ENCODE measurements at regions not wholly inside any gene's neighbourhood (a gene's known extent, or its start where the extent isn't known, plus 50 kb on each side); places are given as distances from the start of the nearest gene placed in this dataset.

- Mint-ChIP-seq H3K36me3 (no peaks in the 10 kb centered on the region), H3K27me3 (no peaks in the 10 kb centered on the region), H3K4me3 (no peak overlapping the region), H3K27ac (no peak overlapping the region), H3K4me1 (no peaks in the 10 kb centered on the region), H3K9me3 (peaks cover 11 to 26% (median 18%) of the 10 kb centered on the region in 3 donors)
- ATAC-seq (replicated peaks in 1 of 4) = no peak
- CTCF ChIA-PET = no interaction called here
- WGBS (ENCODE audit: insufficient coverage) = 92% methylated on average over 11 of the region's 16 CpGs
- no peaks in the 10 kb centered on the region for H3K36me3 ChIP-seq (ENCODE audit: control insufficient read depth in 2 of 2, extremely low read depth in 1 of 2, insufficient read depth in 1 of 2, low read length in 1 of 2)
- no peak overlapping the region for H3K27ac ChIP-seq (ENCODE audit: low read length)
- H3K4me1 ChIP-seq (ENCODE audit: control insufficient read depth in 1 of 2, extremely low read depth in 1 of 2, insufficient read depth in 2 of 2, low read length in 2 of 2) = no peaks in the 10 kb centered on the region
- no peaks in the 10 kb centered on the region for H3K9me3 ChIP-seq
- POLR2A ChIA-PET = no interaction called here
- no peak overlapping the region for H3K4me3 ChIP-seq (ENCODE audit: control insufficient read depth in 1 of 2, extremely low read depth in 1 of 2, low read length in 1 of 2)
- DNase-seq = no peak
- H3K27me3 ChIP-seq (replicated peaks in 1 of 2; ENCODE audit: control insufficient read depth in 2 of 2, extremely low read depth in 1 of 2, insufficient read depth in 2 of 2, low read length in 1 of 2) = no peaks in the 10 kb centered on the region
Measured at GRCh38 chr4:189098932-189099696, 841.6 kb upstream of the FRG1 start.

DNA sequence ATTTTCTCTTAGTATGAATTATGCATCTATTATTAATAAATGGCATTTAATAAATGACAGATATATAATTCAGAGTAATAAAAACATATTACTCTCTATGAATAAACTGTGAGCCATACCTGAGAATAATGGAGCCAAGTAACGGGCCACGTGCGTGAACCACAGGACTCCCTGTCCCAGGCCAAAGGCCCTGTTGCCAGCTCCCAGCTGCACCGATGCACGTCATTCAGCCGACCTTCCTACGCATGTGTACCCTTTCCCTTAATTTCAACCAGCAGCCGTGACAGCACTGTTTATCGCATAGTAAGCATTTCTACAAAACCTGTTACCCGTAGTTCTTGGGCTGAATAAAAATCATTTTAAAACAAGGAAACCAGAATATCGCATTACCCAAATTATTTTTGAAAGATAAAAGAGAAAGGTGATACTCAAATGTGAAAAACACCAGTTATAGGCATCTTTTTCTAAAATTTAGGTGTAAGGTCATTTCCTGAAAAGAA is 827.2 kb upstream of the FRG1 start:
- ATAC-seq (replicated peaks in 1 of 4) (no peak), DNase-seq (no peak)
- CTCF ChIA-PET = no interaction called here
- no peak overlapping the region for H3K4me3 Mint-ChIP-seq
- H3K4me1 Mint-ChIP-seq = no peaks in the 10 kb centered on the region
- Histone ChIP-seq H3K27me3 (replicated peaks in 1 of 2; ENCODE audit: control insufficient read depth in 2 of 2, extremely low read depth in 1 of 2, insufficient read depth in 2 of 2, low read length in 1 of 2) (no peaks in the 10 kb centered on the region), H3K36me3 (ENCODE audit: control insufficient read depth in 2 of 2, extremely low read depth in 1 of 2, insufficient read depth in 1 of 2, low read length in 1 of 2) (no peaks in the 10 kb centered on the region), H3K27ac (ENCODE audit: low read length) (no peak overlapping the region), H3K4me3 (ENCODE audit: control insufficient read depth in 1 of 2, extremely low read depth in 1 of 2, low read length in 1 of 2) (no peak overlapping the region), H3K4me1 (ENCODE audit: control insufficient read depth in 1 of 2, extremely low read depth in 1 of 2, insufficient read depth in 2 of 2, low read length in 2 of 2) (no peaks in the 10 kb centered on the region), H3K9me3 (no peaks in the 10 kb centered on the region)
- H3K9me3 Mint-ChIP-seq = peaks cover 9 to 21% (median 9%) of the 10 kb centered on the region in 3 donors
- H3K27me3 Mint-ChIP-seq = no peaks in the 10 kb centered on the region
- H3K36me3 Mint-ChIP-seq = no peaks in the 10 kb centered on the region
- WGBS (ENCODE audit: insufficient coverage) = 95% methylated on average over 7 of the region's 11 CpGs
- H3K27ac Mint-ChIP-seq = no peak overlapping the region
- POLR2A ChIA-PET = no interaction called here

DNA sequence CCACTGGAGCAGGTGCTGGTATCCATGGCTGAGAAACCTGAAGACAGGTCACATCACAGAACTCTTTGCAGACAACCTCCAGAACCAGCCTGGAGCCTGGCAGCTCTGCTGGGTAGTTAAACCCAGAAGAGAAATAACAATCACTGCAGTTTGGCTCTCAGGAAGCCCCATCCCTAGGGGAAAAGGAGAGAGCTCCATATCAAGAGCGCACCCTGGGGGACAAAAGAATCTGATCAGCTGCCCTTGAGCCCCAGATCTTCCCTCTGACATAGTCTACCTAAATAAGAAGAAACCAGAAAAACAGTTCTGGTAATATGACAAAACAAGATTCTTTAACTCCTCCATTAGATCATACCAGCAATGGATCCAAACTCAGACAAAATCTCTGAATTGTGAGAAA is 823.2 kb upstream of the FRG1 start:
- peaks cover 12 to 27% (median 21%) of the 10 kb centered on the region in 3 donors for H3K9me3 Mint-ChIP-seq
- no peak overlapping the region for H3K4me3 Mint-ChIP-seq
- Histone ChIP-seq H3K4me1 (ENCODE audit: control insufficient read depth in 1 of 2, extremely low read depth in 1 of 2, insufficient read depth in 2 of 2, low read length in 2 of 2) (no peaks in the 10 kb centered on the region), H3K36me3 (ENCODE audit: control insufficient read depth in 2 of 2, extremely low read depth in 1 of 2, insufficient read depth in 1 of 2, low read length in 1 of 2) (no peaks in the 10 kb centered on the region), H3K4me3 (ENCODE audit: control insufficient read depth in 1 of 2, extremely low read depth in 1 of 2, low read length in 1 of 2) (no peak overlapping the region), H3K9me3 (no peaks in the 10 kb centered on the region), H3K27me3 (replicated peaks in 1 of 2; ENCODE audit: control insufficient read depth in 2 of 2, extremely low read depth in 1 of 2, insufficient read depth in 2 of 2, low read length in 1 of 2) (no peaks in the 10 kb centered on the region), H3K27ac (ENCODE audit: low read length) (no peak overlapping the region)
- ATAC-seq (replicated peaks in 1 of 4) (no peak), DNase-seq (no peak)
- H3K4me1 Mint-ChIP-seq = no peaks in the 10 kb centered on the region
- no peaks in the 10 kb centered on the region for H3K36me3 Mint-ChIP-seq
- WGBS (ENCODE audit: insufficient coverage) = no CpG with 5 or more reads among the region's 1 CpG
- ChIA-PET POLR2A (no interaction called here), CTCF (interaction anchor here in 1 of 2 donors (0.7 kb wide), 1 partner anchor 29 kb away, joined by 3 read pairs; no protein-coding TSS in a partner anchor)
- H3K27me3 Mint-ChIP-seq = no peaks in the 10 kb centered on the region
- no peak overlapping the region for H3K27ac Mint-ChIP-seq

DNA sequence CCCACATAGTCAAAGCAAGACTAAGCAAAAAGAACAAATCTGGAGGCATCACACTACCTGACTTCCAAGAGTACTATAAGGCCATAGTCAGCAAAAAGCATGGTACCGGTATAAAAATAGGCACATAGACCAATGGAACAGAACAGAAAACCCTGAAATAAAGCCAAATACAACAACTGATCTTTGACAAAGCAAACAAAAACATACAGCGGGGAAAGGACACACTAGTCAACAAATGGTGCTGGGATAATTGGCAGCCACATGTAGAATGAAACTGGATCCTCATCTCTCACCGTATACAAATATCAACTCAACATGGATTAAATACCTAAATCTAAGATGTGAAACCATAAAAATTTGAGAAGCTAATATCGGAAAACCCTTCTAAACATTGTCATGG is 819.3 kb upstream of the FRG1 start:
- DNase-seq = no peak
- Mint-ChIP-seq H3K4me3 (no peak overlapping the region), H3K36me3 (no peaks in the 10 kb centered on the region), H3K27me3 (no peaks in the 10 kb centered on the region), H3K4me1 (no peaks in the 10 kb centered on the region), H3K9me3 (peaks cover 24% of the 10 kb centered on the region in 3 donors), H3K27ac (no peak overlapping the region)
- ATAC-seq (replicated peaks in 1 of 4) = no peak
- Histone ChIP-seq H3K4me3 (ENCODE audit: control insufficient read depth in 1 of 2, extremely low read depth in 1 of 2, low read length in 1 of 2) (no peak overlapping the region), H3K27me3 (replicated peaks in 1 of 2; ENCODE audit: control insufficient read depth in 2 of 2, extremely low read depth in 1 of 2, insufficient read depth in 2 of 2, low read length in 1 of 2) (no peaks in the 10 kb centered on the region), H3K9me3 (no peaks in the 10 kb centered on the region), H3K36me3 (ENCODE audit: control insufficient read depth in 2 of 2, extremely low read depth in 1 of 2, insufficient read depth in 1 of 2, low read length in 1 of 2) (no peaks in the 10 kb centered on the region), H3K4me1 (ENCODE audit: control insufficient read depth in 1 of 2, extremely low read depth in 1 of 2, insufficient read depth in 2 of 2, low read length in 2 of 2) (no peaks in the 10 kb centered on the region), H3K27ac (ENCODE audit: low read length) (no peak overlapping the region)
- POLR2A ChIA-PET = no interaction called here
- 92% methylated on average over 4 of the region's 4 CpGs for WGBS (ENCODE audit: insufficient coverage)
- CTCF ChIA-PET = no interaction called here

- H3K27ac Mint-ChIP-seq = no peak overlapping the region
- H3K36me3 ChIP-seq (ENCODE audit: control insufficient read depth in 2 of 2, extremely low read depth in 1 of 2, insufficient read depth in 1 of 2, low read length in 1 of 2) = no peaks in the 10 kb centered on the region
- DNase-seq = no peak
- WGBS (ENCODE audit: insufficient coverage) = no CpG with 5 or more reads among the region's 10 CpGs
- H3K4me1 ChIP-seq (ENCODE audit: control insufficient read depth in 1 of 2, extremely low read depth in 1 of 2, insufficient read depth in 2 of 2, low read length in 2 of 2) = no peaks in the 10 kb centered on the region
- POLR2A ChIA-PET = no interaction called here
- H3K9me3 Mint-ChIP-seq = peaks cover 19 to 20% (median 20%) of the 10 kb centered on the region in 3 donors
- H3K27me3 Mint-ChIP-seq = no peaks in the 10 kb centered on the region
- CTCF ChIA-PET = no interaction called here
- no peak overlapping the region for H3K4me3 ChIP-seq (ENCODE audit: control insufficient read depth in 1 of 2, extremely low read depth in 1 of 2, low read length in 1 of 2)
- H3K36me3 Mint-ChIP-seq = no peaks in the 10 kb centered on the region
- no peak for ATAC-seq (replicated peaks in 1 of 4)
- H3K9me3 ChIP-seq = no peaks in the 10 kb centered on the region
- no peak overlapping the region for H3K27ac ChIP-seq (ENCODE audit: low read length)
- H3K4me3 Mint-ChIP-seq = no peak overlapping the region
- H3K4me1 Mint-ChIP-seq = no peaks in the 10 kb centered on the region
- H3K27me3 ChIP-seq (replicated peaks in 1 of 2; ENCODE audit: control insufficient read depth in 2 of 2, extremely low read depth in 1 of 2, insufficient read depth in 2 of 2, low read length in 1 of 2) = no peaks in the 10 kb centered on the region
Measured at GRCh38 chr4:189124149-189124758, 816.4 kb upstream of the FRG1 start.

GRCh38 chr4:189124791-189125190 is 815.9 kb upstream of the FRG1 start:
- no peaks in the 10 kb centered on the region for H3K4me1 Mint-ChIP-seq
- CTCF ChIA-PET = no interaction called here

More at GRCh38 chr4:189124791-189125190, 815.9 kb upstream of the FRG1 start:
- Histone ChIP-seq H3K4me3 (ENCODE audit: control insufficient read depth in 1 of 2, extremely low read depth in 1 of 2, low read length in 1 of 2) (no peak overlapping the region), H3K4me1 (ENCODE audit: control insufficient read depth in 1 of 2, extremely low read depth in 1 of 2, insufficient read depth in 2 of 2, low read length in 2 of 2) (no peaks in the 10 kb centered on the region), H3K9me3 (no peaks in the 10 kb centered on the region), H3K27ac (ENCODE audit: low read length) (no peak overlapping the region), H3K27me3 (replicated peaks in 1 of 2; ENCODE audit: control insufficient read depth in 2 of 2, extremely low read depth in 1 of 2, insufficient read depth in 2 of 2, low read length in 1 of 2) (no peaks in the 10 kb centered on the region), H3K36me3 (ENCODE audit: control insufficient read depth in 2 of 2, extremely low read depth in 1 of 2, insufficient read depth in 1 of 2, low read length in 1 of 2) (no peaks in the 10 kb centered on the region)
- H3K36me3 Mint-ChIP-seq = no peaks in the 10 kb centered on the region
- DNase-seq (no peak), ATAC-seq (replicated peaks in 1 of 4) (no peak)
- H3K27ac Mint-ChIP-seq = no peak overlapping the region
- no CpG with 5 or more reads among the region's 4 CpGs for WGBS (ENCODE audit: insufficient coverage)
- no peaks in the 10 kb centered on the region for H3K27me3 Mint-ChIP-seq
- POLR2A ChIA-PET = no interaction called here
- no peak overlapping the region for H3K4me3 Mint-ChIP-seq
- H3K9me3 Mint-ChIP-seq = peaks cover 16 to 19% (median 16%) of the 10 kb centered on the region in 3 donors

All from T-cell (primary cell).